Femur (tissue), 1 donor: ENCODE measurements at regions not wholly inside any gene's neighbourhood (a gene's known extent, or its start where the extent isn't known, plus 50 kb on each side); places are given as distances from the start of the nearest gene placed in this dataset.
"Not testable (repeated sequence)": the region's sequence is repeated elsewhere in the genome, so short reads cannot be mapped to it uniquely, and the experiment has no call there.

Source experiments
- DNase-seq: peaks from one replicate; pipeline ENCODE4 v3.0.0-alpha.2; 2017

- no peak for DNase-seq
Observed at GRCh38 chr2:107657049-107657448, 169.6 kb upstream of the RGPD4 start.

- no peak for DNase-seq
Observed at GRCh38 chr2:107663632-107664031, 163.1 kb upstream of the RGPD4 start.

- DNase-seq: no peak
Observed at GRCh38 chr2:107669335-107669734, 157.4 kb upstream of the RGPD4 start.

GRCh38 chr2:107681936-107682335, 144.8 kb upstream of the RGPD4 start:
- DNase-seq: no peak

GRCh38 chr2:107684421-107684820, 142.3 kb upstream of the RGPD4 start:
- no peak for DNase-seq

GRCh38 chr2:107685421-107685986, 141.2 kb upstream of the RGPD4 start:
- no peak for DNase-seq

GRCh38 chr2:107687073-107687472, 139.6 kb upstream of the RGPD4 start:
- DNase-seq: no peak

- no peak for DNase-seq
Observed at GRCh38 chr2:107688135-107688534, 138.6 kb upstream of the RGPD4 start.

GRCh38 chr2:107693604-107694003, 133.1 kb upstream of the RGPD4 start:
- DNase-seq: no peak

- DNase-seq: no peak
Observed at GRCh38 chr2:107694667-107695066, 132.0 kb upstream of the RGPD4 start.

GRCh38 chr2:107697385-107697784, 129.3 kb upstream of the RGPD4 start:
- DNase-seq: no peak

- DNase-seq: no peak
Observed at GRCh38 chr2:107698861-107699260, 127.8 kb upstream of the RGPD4 start.

- no peak for DNase-seq
Observed at GRCh38 chr2:107700073-107700472, 126.6 kb upstream of the RGPD4 start.

GRCh38 chr2:107711941-107712340, 114.8 kb upstream of the RGPD4 start:
- no peak for DNase-seq

- DNase-seq: no peak
Observed at GRCh38 chr2:107712857-107713256, 113.8 kb upstream of the RGPD4 start.

GRCh38 chr2:107717661-107718060, 109.0 kb upstream of the RGPD4 start:
- no peak for DNase-seq

- no peak for DNase-seq
Observed at GRCh38 chr2:107719141-107719540, 107.6 kb upstream of the RGPD4 start.

- no peak for DNase-seq
Observed at GRCh38 chr2:107719836-107720235, 106.9 kb upstream of the RGPD4 start.

- DNase-seq: no peak
Observed at GRCh38 chr2:107721178-107721577, 105.5 kb upstream of the RGPD4 start.

- DNase-seq: no peak
Observed at GRCh38 chr2:107721586-107721985, 105.1 kb upstream of the RGPD4 start.

- DNase-seq: not testable (repeated sequence)
Observed at GRCh38 chr2:107725824-107726223, 100.9 kb upstream of the RGPD4 start.

GRCh38 chr2:107727318-107727717, 99.4 kb upstream of the RGPD4 start:
- no peak for DNase-seq

GRCh38 chr2:107728586-107728985, 98.1 kb upstream of the RGPD4 start:
- no peak for DNase-seq

GRCh38 chr2:107729440-107729839, 97.3 kb upstream of the RGPD4 start:
- no peak for DNase-seq

- DNase-seq: no peak
Observed at GRCh38 chr2:107730898-107731297, 95.8 kb upstream of the RGPD4 start.

- no peak for DNase-seq
Observed at GRCh38 chr2:107731435-107731834, 95.3 kb upstream of the RGPD4 start.
